ENCODE measurements at regions not wholly inside any gene's neighbourhood (a gene's known extent, or its start where the extent isn't known, plus 50 kb on each side); places are given as distances from the start of the nearest gene placed in this dataset.

DNA sequence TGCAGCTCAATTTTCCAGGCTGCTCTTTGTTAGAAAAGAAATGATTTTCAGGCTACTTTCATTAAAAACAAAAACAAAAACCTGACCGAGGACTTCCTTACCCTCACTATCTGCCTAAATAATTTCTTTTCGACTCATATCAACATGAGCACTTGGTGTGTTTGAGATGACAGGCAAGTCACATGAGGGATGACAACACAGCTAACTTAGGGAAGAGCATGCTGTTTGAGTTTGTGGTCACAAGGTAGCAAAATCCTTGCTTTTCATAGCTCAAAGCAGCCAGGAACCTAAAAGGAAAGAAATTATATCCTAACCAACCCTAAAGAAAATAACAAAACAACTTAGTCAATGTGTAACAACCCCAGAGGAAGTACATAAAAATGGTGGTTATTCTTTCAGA is 459.5 kb downstream of the KIF16B start:
- TF ChIP-seq, protein P1, sequence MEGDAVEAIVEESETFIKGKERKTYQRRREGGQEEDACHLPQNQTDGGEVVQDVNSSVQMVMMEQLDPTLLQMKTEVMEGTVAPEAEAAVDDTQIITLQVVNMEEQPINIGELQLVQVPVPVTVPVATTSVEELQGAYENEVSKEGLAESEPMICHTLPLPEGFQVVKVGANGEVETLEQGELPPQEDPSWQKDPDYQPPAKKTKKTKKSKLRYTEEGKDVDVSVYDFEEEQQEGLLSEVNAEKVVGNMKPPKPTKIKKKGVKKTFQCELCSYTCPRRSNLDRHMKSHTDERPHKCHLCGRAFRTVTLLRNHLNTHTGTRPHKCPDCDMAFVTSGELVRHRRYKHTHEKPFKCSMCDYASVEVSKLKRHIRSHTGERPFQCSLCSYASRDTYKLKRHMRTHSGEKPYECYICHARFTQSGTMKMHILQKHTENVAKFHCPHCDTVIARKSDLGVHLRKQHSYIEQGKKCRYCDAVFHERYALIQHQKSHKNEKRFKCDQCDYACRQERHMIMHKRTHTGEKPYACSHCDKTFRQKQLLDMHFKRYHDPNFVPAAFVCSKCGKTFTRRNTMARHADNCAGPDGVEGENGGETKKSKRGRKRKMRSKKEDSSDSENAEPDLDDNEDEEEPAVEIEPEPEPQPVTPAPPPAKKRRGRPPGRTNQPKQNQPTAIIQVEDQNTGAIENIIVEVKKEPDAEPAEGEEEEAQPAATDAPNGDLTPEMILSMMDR (IDR thresholded peaks at IDR 0.05), result no peak
- TF ChIP-seq POLR2A (IDR thresholded peaks at IDR 0.05) (no peak), EP300 (IDR thresholded peaks at IDR 0.05) (no peak), POLR2AphosphoS5 (IDR thresholded peaks at IDR 0.05) (no peak)

Measured in gastroesophageal sphincter (tissue), 3 donors.